Sigmoid colon (tissue), 6 donors: ENCODE measurements at regions not wholly inside any gene's neighbourhood (a gene's known extent, or its start where the extent isn't known, plus 50 kb on each side); places are given as distances from the start of the nearest gene placed in this dataset.

ENCODE experiments used
- DNase-seq: peaks from one replicate; pipeline ENCODE4 v3.0.0-alpha.2; 2019
- H3K27ac ChIP-seq, 4 donors: fragments of 200-600 bp; sonication (generic); one replicate each; pipeline ENCODE4 v1.5.1; 2016 to 2019; ENCODE audit warnings: mild to moderate bottlenecking in 1 of 4
- H3K27me3 ChIP-seq, 3 donors: fragments of 200-600 bp; sonication (generic); one replicate each; pipeline ENCODE4 v1.5.1; 2019; ENCODE audit warnings: mild to moderate bottlenecking in 1 of 3
- H3K36me3 ChIP-seq, 4 donors: fragments of 200-600 bp; sonication (generic); one replicate each; pipeline ENCODE4 v1.5.1; 2016 to 2019
- H3K4me1 ChIP-seq, 4 donors: fragments of 200-600 bp; sonication (generic); one replicate each; pipeline ENCODE4 v1.5.1; 2017 to 2019
- H3K4me3 ChIP-seq, 4 donors: fragments of 200-600 bp; sonication (generic); one replicate each; pipeline ENCODE4 v1.5.1; 2017 to 2019; ENCODE audit warnings: mild to moderate bottlenecking in 2 of 4, moderate library complexity in 1 of 4
- H3K9me3 ChIP-seq, 4 donors: fragments of 200-600 bp in 3 of 4; sonication (generic) in 3 of 4; one replicate each; pipeline versions ENCODE4 v1.5.1 to v1.6.1; 2013 to 2019
- CTCF ChIP-seq, 4 experiments: fragments of 450-650 bp in 3 of 4; fragments of 200-600 bp in 1 of 4; IDR thresholded peaks; one replicate each; pipeline ENCODE4 v1.5.1; 2016 to 2019; ENCODE audit warnings: antibody characterized with exemption in 4 of 4, mild to moderate bottlenecking in 3 of 4, moderate library complexity in 2 of 4
- EP300 ChIP-seq, 4 donors: sonication (generic); formaldehyde crosslinking; IDR thresholded peaks; one replicate each; pipeline ENCODE4 v1.6.1; 2017; ENCODE audit warnings: antibody characterized with exemption in 4 of 4
- POLR2A ChIP-seq, 2 donors: fragments of 450-650 bp; IDR thresholded peaks; one replicate each; pipeline ENCODE4 v1.6.1; 2016; ENCODE audit warnings: antibody characterized with exemption in 2 of 2, mild to moderate bottlenecking in 2 of 2, moderate library complexity in 2 of 2
- POLR2AphosphoS5 ChIP-seq, 4 donors: sonication (generic); formaldehyde crosslinking; IDR thresholded peaks; one replicate each; pipeline ENCODE4 v1.6.1; 2017; ENCODE audit warnings: antibody characterized with exemption in 4 of 4
- WGBS, 2 donors: extraction: QIAGEN DNeasy Blood & Tissue Kit; methylation state at CpG; one replicate each; pipeline ENCODE4 v1.1.7; 2013; 5-methylcytosine and 5-hydroxymethylcytosine counted together
- intact Hi-C: fragments of 100-400 bp; cut with DNase I; formaldehyde crosslinking; loops from one replicate; pipeline ENCODE4 v1.15.1; 2023
- donor health status: healthy with polysubstance abuse.
- donor health status: healthy.

- no peak overlapping the region for H3K27ac ChIP-seq
- WGBS, 2 donors = 92 to 96% methylated on average over 1 of the region's 1 CpG
- no peaks in the 10 kb centered on the region for H3K9me3 ChIP-seq
- no peak overlapping the region for H3K4me3 ChIP-seq
- no peaks in the 10 kb centered on the region for H3K4me1 ChIP-seq
- H3K36me3 ChIP-seq = no peaks in the 10 kb centered on the region
- DNase-seq = no peak
- intact Hi-C loops = no loop called here
- no peaks in the 10 kb centered on the region for H3K27me3 ChIP-seq
- TF ChIP-seq CTCF (IDR thresholded peaks at IDR 0.05) (no peak), POLR2A (IDR thresholded peaks at IDR 0.05) (no peak), POLR2AphosphoS5 (IDR thresholded peaks at IDR 0.05) (no peak), EP300 (IDR thresholded peaks at IDR 0.05) (no peak)
Measured at GRCh38 chr4:165744370-165744769, 128.7 kb upstream of the TLL1 start.

- no peaks in the 10 kb centered on the region for H3K27me3 ChIP-seq
- 27 to 59% methylated on average over 1 of the region's 1 CpG for WGBS, 2 donors
- H3K36me3 ChIP-seq = no peaks in the 10 kb centered on the region
- no peak for TF ChIP-seq POLR2AphosphoS5 (IDR thresholded peaks at IDR 0.05)
- TF ChIP-seq EP300 (IDR thresholded peaks at IDR 0.05) = no peak
- TF ChIP-seq CTCF (IDR thresholded peaks at IDR 0.05) = no peak
- no peak for TF ChIP-seq POLR2A (IDR thresholded peaks at IDR 0.05)
- H3K4me1 ChIP-seq = no peaks in the 10 kb centered on the region
- H3K4me3 ChIP-seq = no peak overlapping the region
- intact Hi-C loops = no loop called here
- no peak for DNase-seq
- no peaks in the 10 kb centered on the region for H3K9me3 ChIP-seq
- no peak overlapping the region for H3K27ac ChIP-seq
Measured at GRCh38 chr4:165748321-165748720, 124.7 kb upstream of the TLL1 start.

GRCh38 chr4:165751882-165752281 is 121.2 kb upstream of the TLL1 start:
- TF ChIP-seq POLR2A (IDR thresholded peaks at IDR 0.05) = no peak
- TF ChIP-seq CTCF (IDR thresholded peaks at IDR 0.05) = no peak
- no peak for TF ChIP-seq EP300 (IDR thresholded peaks at IDR 0.05)
- TF ChIP-seq POLR2AphosphoS5 (IDR thresholded peaks at IDR 0.05) = no peak
- WGBS, 2 donors = 54 to 73% methylated on average over 4 of the region's 4 CpGs
- no peaks in the 10 kb centered on the region for H3K4me1 ChIP-seq
- no peaks in the 10 kb centered on the region for H3K27me3 ChIP-seq
- H3K4me3 ChIP-seq = no peak overlapping the region
- DNase-seq = no peak
- H3K27ac ChIP-seq = no peak overlapping the region
- intact Hi-C loops = no loop called here
- no peaks in the 10 kb centered on the region for H3K36me3 ChIP-seq
- H3K9me3 ChIP-seq = no peaks in the 10 kb centered on the region

GRCh38 chr4:165754664-165755063 is 118.4 kb upstream of the TLL1 start:
- no peaks in the 10 kb centered on the region for H3K4me1 ChIP-seq
- H3K36me3 ChIP-seq = no peaks in the 10 kb centered on the region
- no peak for DNase-seq
- WGBS, 2 donors = 95 to 96% methylated on average over 4 of the region's 4 CpGs
- H3K9me3 ChIP-seq = no peaks in the 10 kb centered on the region
- intact Hi-C loops = no loop called here
- TF ChIP-seq POLR2A (IDR thresholded peaks at IDR 0.05) (no peak), POLR2AphosphoS5 (IDR thresholded peaks at IDR 0.05) (no peak), CTCF (IDR thresholded peaks at IDR 0.05) (no peak), EP300 (IDR thresholded peaks at IDR 0.05) (no peak)
- no peak overlapping the region for H3K27ac ChIP-seq
- H3K4me3 ChIP-seq = no peak overlapping the region
- H3K27me3 ChIP-seq = no peaks in the 10 kb centered on the region

- intact Hi-C loops = no loop called here
- TF ChIP-seq POLR2A (IDR thresholded peaks at IDR 0.05) (no peak), POLR2AphosphoS5 (IDR thresholded peaks at IDR 0.05) (no peak), EP300 (IDR thresholded peaks at IDR 0.05) (no peak), CTCF (IDR thresholded peaks at IDR 0.05) (no peak)
- no peak overlapping the region for H3K27ac ChIP-seq
- DNase-seq = no peak
- 58 to 82% methylated on average over 1 of the region's 1 CpG for WGBS, 2 donors
- no peaks in the 10 kb centered on the region for H3K36me3 ChIP-seq
- H3K4me1 ChIP-seq = no peaks in the 10 kb centered on the region
- H3K27me3 ChIP-seq = no peaks in the 10 kb centered on the region
- H3K4me3 ChIP-seq = no peak overlapping the region
- H3K9me3 ChIP-seq = no peaks in the 10 kb centered on the region
Measured at GRCh38 chr4:165756836-165757235, 116.2 kb upstream of the TLL1 start.
